ENCODE measurements at regions not wholly inside any gene's neighbourhood (a gene's known extent, or its start where the extent isn't known, plus 50 kb on each side); places are given as distances from the start of the nearest gene placed in this dataset.

GRCh38 chr7:67765481-67766175, 769.0 kb downstream of the TYW1 start:
- WGBS, 2 experiments (ENCODE audit: extremely low coverage in 1 of 2, insufficient coverage in 1 of 2, insufficient read length in 1 of 2, insufficient replicate concordance in 2 of 2, low coverage in 1 of 2, low lambda C conversion rate in 2 of 2, missing lambda C conversion rate in 1 of 2) = 92% methylated on average over 6 of the region's 6 CpGs; no CpG with 5 or more reads in 1 of the 2 experiments
- Histone ChIP-seq H3K9ac (replicated peaks in 1 of 4; ENCODE audit: extremely low read depth in 1 of 4, low read depth in 3 of 4, low read length in 3 of 4) (no peak overlapping the region), H2AK5ac (ENCODE audit: low read depth, low read length) (no peak overlapping the region), H3K27me3 (replicated peaks in 1 of 4; ENCODE audit: control insufficient read depth in 3 of 4, extremely low read depth in 1 of 4, insufficient read depth in 3 of 4, low read length in 3 of 4) (no peaks in the 10 kb centered on the region), H3K18ac (ENCODE audit: extremely low read depth, low read length) (no peak overlapping the region), H2BK12ac (ENCODE audit: low read depth, low read length) (no peak overlapping the region), H3K4me1 (replicated peaks in 1 of 4; ENCODE audit: control insufficient read depth in 3 of 4, insufficient read depth in 4 of 4, low read length in 3 of 4) (no peaks in the 10 kb centered on the region), H3K23ac (ENCODE audit: insufficient read length) (no peak overlapping the region), H4K5ac (ENCODE audit: insufficient read length, low read depth, low read length) (no peak overlapping the region), H3K36me3 (ENCODE audit: control insufficient read depth in 2 of 4, insufficient read depth in 4 of 4, low read length in 3 of 4) (no peaks in the 10 kb centered on the region), H3K4ac (replicated peaks; ENCODE audit: insufficient read length, low read depth, low read length) (no peak overlapping the region), H3K14ac (ENCODE audit: insufficient read length) (no peak overlapping the region), H3K9me3 (ENCODE audit: insufficient read depth in 2 of 2, low read depth in 1 of 2, low read length in 1 of 2) (peaks cover 0 to 4% of the 10 kb centered on the region in 2 experiments; a peak in 1 of 4 replicates), H3K4me2 (ENCODE audit: insufficient read depth in 1 of 2, low read depth in 2 of 2, low read length in 2 of 2) (no peak overlapping the region), H3K23me2 (ENCODE audit: low read depth, low read length) (no peaks in the 10 kb centered on the region), H2BK5ac (ENCODE audit: low read depth, low read length) (no peak overlapping the region), H4K91ac (replicated peaks; ENCODE audit: insufficient read length, low read length) (no peak overlapping the region), H2BK15ac (ENCODE audit: low read length) (no peak overlapping the region), H3K56ac (replicated peaks; ENCODE audit: insufficient read length, low read depth, low read length) (no peak overlapping the region), H4K20me1 (replicated peaks in 1 of 2; ENCODE audit: control insufficient read depth in 1 of 2, insufficient read depth in 2 of 2, low read length in 2 of 2) (no peaks in the 10 kb centered on the region), H3K79me2 (ENCODE audit: control insufficient read depth in 1 of 2, insufficient read depth in 2 of 2, low read length in 2 of 2) (no peaks in the 10 kb centered on the region), H3K79me1 (ENCODE audit: low read depth, low read length) (no peaks in the 10 kb centered on the region), H3K27ac (ENCODE audit: low read depth, low read length) (no peak overlapping the region), H3K4me3 (ENCODE audit: extremely low read depth in 1 of 4, insufficient read depth in 2 of 4, low read depth in 3 of 4, low read length in 4 of 4) (no peak overlapping the region), H4K8ac (ENCODE audit: extremely low read depth, insufficient read depth, low read length) (no peak overlapping the region), H2BK120ac (replicated peaks; ENCODE audit: low read depth, low read length) (no peak overlapping the region), H2BK20ac (ENCODE audit: low read length) (no peak overlapping the region), H2AFZ (ENCODE audit: low read length) (no peak overlapping the region)
- ChIA-PET CTCF (ENCODE audit: partially characterized antibody) (interaction anchor here (1.5 kb wide), 1 partner anchor 140 kb away, joined by 3 read pairs; no protein-coding TSS in a partner anchor), POLR2A (ENCODE audit: partially characterized antibody) (no interaction called here)
- TF ChIP-seq ZNF274 (IDR thresholded peaks at IDR 0.05; ENCODE audit: borderline replicate concordance, extremely low read depth, low read length) (no peak), KDM1A (IDR thresholded peaks at IDR 0.05; ENCODE audit: borderline replicate concordance, low read length) (0 out of 2 replicates have a peak, but pooled peaks have one; percentile 19), MAX (IDR thresholded peaks at IDR 0.05) (no peak)
- no peak for DNase-seq (ENCODE audit: low read depth in 1 of 2, low spot score in 2 of 2)
- FAIRE-seq = no peak

Measured in H1 (cell line).